Suprapubic skin (tissue), 3 donors: ENCODE measurements at regions not wholly inside any gene's neighbourhood (a gene's known extent, or its start where the extent isn't known, plus 50 kb on each side); places are given as distances from the start of the nearest gene placed in this dataset.

ENCODE experiments used
- POLR2A ChIP-seq, 2 donors: fragments of 450-650 bp; IDR thresholded peaks; one replicate each; pipeline ENCODE4 v1.6.1; 2017; ENCODE audit warnings: antibody characterized with exemption in 2 of 2, mild to moderate bottlenecking in 2 of 2, moderate library complexity in 2 of 2
- TF ChIP-seq, protein P1 (sequence below), 2 donors: fragments of 200-600 bp in 1 of 2; fragments of 450-650 bp in 1 of 2; sonication (generic) in 1 of 2; IDR thresholded peaks; one replicate each; pipeline ENCODE4 v1.5.1; 2016 to 2019; ENCODE audit warnings: antibody characterized with exemption in 2 of 2, mild to moderate bottlenecking in 1 of 2, moderate library complexity in 1 of 2

DNA sequence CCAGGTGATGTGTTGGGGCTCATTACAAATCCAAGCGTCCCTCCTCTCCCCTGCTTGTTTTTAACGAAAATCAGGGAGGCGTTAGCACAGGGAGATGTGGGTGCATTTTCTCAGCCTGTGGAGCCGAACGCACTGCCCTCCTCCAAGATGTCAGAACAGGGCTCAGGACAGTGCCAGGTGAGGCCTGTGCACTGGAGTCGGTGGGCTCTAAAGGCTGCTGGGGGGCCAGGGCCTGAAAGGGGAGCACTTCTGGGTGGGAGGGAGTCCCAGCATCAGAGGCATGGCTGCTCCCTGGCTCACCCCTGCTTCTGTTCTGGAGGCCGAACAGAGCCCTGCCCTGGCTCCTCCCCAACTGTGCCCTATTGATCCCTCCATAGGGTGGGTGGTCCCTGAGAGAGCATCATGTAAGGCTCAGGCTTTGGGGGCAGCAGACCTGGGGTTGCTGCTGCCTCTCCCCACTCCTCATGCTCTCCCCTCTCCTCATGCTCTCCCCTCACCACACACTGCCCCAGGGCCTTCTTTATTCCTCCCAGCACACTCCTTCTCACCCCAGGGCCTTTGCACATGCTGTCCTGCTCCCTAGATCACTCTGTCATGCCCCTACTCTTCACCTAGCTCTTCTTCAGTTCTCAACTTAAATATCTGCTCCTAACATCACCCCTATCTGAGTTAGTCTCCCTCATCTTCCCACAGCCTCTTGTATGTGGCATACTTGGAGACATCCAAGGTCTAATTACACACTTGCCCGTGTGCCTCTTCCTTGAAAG, 725.2 kb downstream of the PTPRU start:
- TF ChIP-seq, protein P1, sequence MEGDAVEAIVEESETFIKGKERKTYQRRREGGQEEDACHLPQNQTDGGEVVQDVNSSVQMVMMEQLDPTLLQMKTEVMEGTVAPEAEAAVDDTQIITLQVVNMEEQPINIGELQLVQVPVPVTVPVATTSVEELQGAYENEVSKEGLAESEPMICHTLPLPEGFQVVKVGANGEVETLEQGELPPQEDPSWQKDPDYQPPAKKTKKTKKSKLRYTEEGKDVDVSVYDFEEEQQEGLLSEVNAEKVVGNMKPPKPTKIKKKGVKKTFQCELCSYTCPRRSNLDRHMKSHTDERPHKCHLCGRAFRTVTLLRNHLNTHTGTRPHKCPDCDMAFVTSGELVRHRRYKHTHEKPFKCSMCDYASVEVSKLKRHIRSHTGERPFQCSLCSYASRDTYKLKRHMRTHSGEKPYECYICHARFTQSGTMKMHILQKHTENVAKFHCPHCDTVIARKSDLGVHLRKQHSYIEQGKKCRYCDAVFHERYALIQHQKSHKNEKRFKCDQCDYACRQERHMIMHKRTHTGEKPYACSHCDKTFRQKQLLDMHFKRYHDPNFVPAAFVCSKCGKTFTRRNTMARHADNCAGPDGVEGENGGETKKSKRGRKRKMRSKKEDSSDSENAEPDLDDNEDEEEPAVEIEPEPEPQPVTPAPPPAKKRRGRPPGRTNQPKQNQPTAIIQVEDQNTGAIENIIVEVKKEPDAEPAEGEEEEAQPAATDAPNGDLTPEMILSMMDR (IDR thresholded peaks at IDR 0.05): no peak
- TF ChIP-seq POLR2A (IDR thresholded peaks at IDR 0.05): no peak
